ENCODE measurements at regions not wholly inside any gene's neighbourhood (a gene's known extent, or its start where the extent isn't known, plus 50 kb on each side); places are given as distances from the start of the nearest gene placed in this dataset.

DNA sequence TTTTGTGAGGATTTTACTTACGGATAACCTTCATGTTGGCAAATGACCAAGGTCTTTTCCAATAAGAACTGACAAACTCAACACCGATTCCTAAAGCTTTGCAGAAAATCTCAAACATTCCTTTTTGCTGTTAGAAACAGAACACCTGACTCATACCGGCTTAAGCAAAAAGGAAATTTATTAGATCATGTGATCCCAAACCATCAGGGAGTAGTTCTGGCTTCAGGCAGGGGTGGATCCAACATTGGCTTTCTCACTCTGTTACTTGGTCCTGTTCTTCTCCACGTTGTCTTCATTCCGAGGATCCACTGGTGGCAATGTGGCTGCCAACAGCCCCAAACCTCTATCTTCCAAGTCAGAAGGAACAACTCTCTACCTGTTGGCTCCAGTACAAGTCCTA is 95.9 kb upstream of the PMEPA1 start:
- no peak overlapping the region for H3K4me3 Mint-ChIP-seq

GRCh38 chr20:57804470-57805250 is 94.8 kb upstream of the PMEPA1 start:
- H3K9me3 Mint-ChIP-seq = no peaks in the 10 kb centered on the region
- H3K27ac Mint-ChIP-seq = no peak overlapping the region
- no peaks in the 10 kb centered on the region for H3K27me3 Mint-ChIP-seq (ENCODE audit: insufficient read depth)
- no peaks in the 10 kb centered on the region for H3K36me3 Mint-ChIP-seq (ENCODE audit: low read depth)
- H3K4me3 Mint-ChIP-seq = no peak overlapping the region
- intact Hi-C loops (cut with micrococcal nuclease) = no loop called here
- no peak for DNase-seq (ENCODE audit: low spot score)
- no peaks in the 10 kb centered on the region for H3K4me1 Mint-ChIP-seq (ENCODE audit: low read depth)

More for the DNA sequence above, 95.9 kb upstream of the PMEPA1 start:
- Mint-ChIP-seq H3K36me3 (ENCODE audit: low read depth) (no peaks in the 10 kb centered on the region), H3K9me3 (no peaks in the 10 kb centered on the region), H3K4me1 (ENCODE audit: low read depth) (no peaks in the 10 kb centered on the region), H3K27ac (no peak overlapping the region), H3K27me3 (ENCODE audit: insufficient read depth) (no peaks in the 10 kb centered on the region)
- intact Hi-C loops (cut with micrococcal nuclease) = no loop called here
- no peak for DNase-seq (ENCODE audit: low spot score)

DNA sequence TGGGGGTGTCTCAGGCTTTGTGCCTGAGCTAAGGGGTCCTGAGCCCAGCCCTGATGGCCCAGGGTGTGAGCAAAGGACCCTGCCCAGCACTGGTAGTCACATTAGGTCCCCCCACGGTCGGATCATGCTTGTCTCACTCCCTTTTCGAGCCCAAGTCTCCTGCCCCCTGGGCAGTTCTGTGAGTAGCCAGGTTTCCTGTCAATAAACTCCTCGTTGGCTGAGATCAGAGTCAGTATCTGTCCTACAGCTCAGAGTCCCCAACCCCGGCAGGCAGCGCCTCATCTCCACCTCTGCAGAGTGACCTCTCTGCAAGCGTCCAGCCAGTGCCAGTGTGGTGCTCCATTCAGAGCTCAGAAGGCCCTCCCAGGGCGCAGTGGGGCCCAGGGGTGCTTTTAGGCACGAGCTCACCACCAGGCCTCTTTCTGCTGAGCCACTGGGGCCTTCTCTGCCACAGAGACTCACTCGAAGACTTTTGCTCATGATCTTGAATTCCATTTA is 93.7 kb upstream of the PMEPA1 start:
- no peaks in the 10 kb centered on the region for H3K9me3 Mint-ChIP-seq
- H3K27ac Mint-ChIP-seq = no peak overlapping the region
- H3K4me3 Mint-ChIP-seq = no peak overlapping the region
- H3K27me3 Mint-ChIP-seq (ENCODE audit: insufficient read depth) = peaks cover 3% of the 10 kb centered on the region
- H3K4me1 Mint-ChIP-seq (ENCODE audit: low read depth) = no peaks in the 10 kb centered on the region
- intact Hi-C loops (cut with micrococcal nuclease) = no loop called here
- no peak for DNase-seq (ENCODE audit: low spot score)
- no peaks in the 10 kb centered on the region for H3K36me3 Mint-ChIP-seq (ENCODE audit: low read depth)

- DNase-seq (ENCODE audit: low spot score) = no peak
- no peak overlapping the region for H3K4me3 Mint-ChIP-seq
- peaks cover 3% of the 10 kb centered on the region for H3K27me3 Mint-ChIP-seq (ENCODE audit: insufficient read depth)
- no peaks in the 10 kb centered on the region for H3K9me3 Mint-ChIP-seq
- H3K36me3 Mint-ChIP-seq (ENCODE audit: low read depth) = no peaks in the 10 kb centered on the region
- no peak overlapping the region for H3K27ac Mint-ChIP-seq
- intact Hi-C loops (cut with micrococcal nuclease) = no loop called here
- no peaks in the 10 kb centered on the region for H3K4me1 Mint-ChIP-seq (ENCODE audit: low read depth)
Measured at GRCh38 chr20:57802765-57803507, 93.1 kb upstream of the PMEPA1 start.

DNA sequence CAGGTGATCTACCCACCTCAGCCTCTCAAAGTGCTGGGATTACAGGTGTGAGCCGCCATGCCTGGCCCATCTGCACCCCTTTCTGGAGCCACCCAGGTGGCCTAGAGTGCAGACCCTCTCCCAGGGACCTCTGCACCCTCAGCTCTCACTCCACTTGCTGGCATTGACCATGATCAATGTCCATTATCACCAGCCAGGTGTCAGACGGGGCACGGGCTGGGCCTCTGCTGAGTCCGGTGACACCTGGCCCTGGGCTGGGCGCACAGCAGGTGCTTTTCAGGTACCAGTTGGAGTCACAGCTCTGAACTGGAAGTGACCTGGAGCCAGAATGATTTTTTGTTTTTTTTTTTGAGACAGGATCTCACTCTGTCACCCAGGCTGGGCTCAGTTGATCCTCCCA is 91.8 kb upstream of the PMEPA1 start:
- intact Hi-C loops (cut with micrococcal nuclease) = no loop called here
- no peaks in the 10 kb centered on the region for H3K4me1 Mint-ChIP-seq (ENCODE audit: low read depth)
- no peak overlapping the region for H3K27ac Mint-ChIP-seq
- H3K4me3 Mint-ChIP-seq = no peak overlapping the region
- no peaks in the 10 kb centered on the region for H3K9me3 Mint-ChIP-seq
- no peak for DNase-seq (ENCODE audit: low spot score)
- H3K36me3 Mint-ChIP-seq (ENCODE audit: low read depth) = no peaks in the 10 kb centered on the region
- H3K27me3 Mint-ChIP-seq (ENCODE audit: insufficient read depth) = peaks cover 3% of the 10 kb centered on the region

DNA sequence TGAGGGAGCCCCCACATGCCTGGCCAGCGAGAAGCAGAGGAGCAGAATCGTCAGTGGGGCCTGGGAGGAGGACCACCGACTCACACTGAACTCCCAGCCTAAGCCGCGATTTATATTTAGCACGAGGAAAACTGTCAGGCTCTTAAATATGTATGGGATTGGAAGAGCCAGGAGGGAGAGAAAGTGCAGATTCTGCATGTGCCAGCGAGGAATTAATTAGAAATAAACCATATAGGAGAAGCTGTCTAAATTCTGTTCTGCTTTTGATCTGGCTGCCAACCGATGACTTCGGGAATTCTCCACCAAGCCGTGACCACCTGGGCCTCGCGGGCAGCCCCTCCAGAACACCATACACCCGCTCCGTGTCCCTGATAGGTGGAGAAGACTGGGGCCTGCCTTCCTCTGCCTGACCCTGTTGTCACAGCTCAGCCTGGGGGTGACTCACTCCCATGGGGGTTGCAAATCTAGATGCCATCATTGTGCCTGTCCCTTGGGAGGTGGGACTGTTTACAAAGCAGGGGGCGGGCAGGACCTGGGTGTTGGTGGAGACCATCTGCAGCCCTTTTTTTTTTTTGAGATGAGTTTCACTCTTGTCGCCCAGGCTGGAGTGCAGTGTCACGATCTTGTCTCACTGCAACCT is 91.1 kb upstream of the PMEPA1 start:
- DNase-seq (ENCODE audit: low spot score) = no peak
- intact Hi-C loops (cut with micrococcal nuclease) = no loop called here
- H3K27ac Mint-ChIP-seq = no peak overlapping the region
- H3K4me1 Mint-ChIP-seq (ENCODE audit: low read depth) = no peaks in the 10 kb centered on the region
- no peak overlapping the region for H3K4me3 Mint-ChIP-seq
- no peaks in the 10 kb centered on the region for H3K36me3 Mint-ChIP-seq (ENCODE audit: low read depth)
- no peaks in the 10 kb centered on the region for H3K9me3 Mint-ChIP-seq
- peaks cover 3% of the 10 kb centered on the region for H3K27me3 Mint-ChIP-seq (ENCODE audit: insufficient read depth)

- no peaks in the 10 kb centered on the region for H3K4me1 Mint-ChIP-seq (ENCODE audit: low read depth)
- H3K9me3 Mint-ChIP-seq = no peaks in the 10 kb centered on the region
- peaks cover 3% of the 10 kb centered on the region for H3K27me3 Mint-ChIP-seq (ENCODE audit: insufficient read depth)
- H3K27ac Mint-ChIP-seq = no peak overlapping the region
- no peak for DNase-seq (ENCODE audit: low spot score)
- no peaks in the 10 kb centered on the region for H3K36me3 Mint-ChIP-seq (ENCODE audit: low read depth)
- intact Hi-C loops (cut with micrococcal nuclease) = no loop called here
- H3K4me3 Mint-ChIP-seq = no peak overlapping the region
Measured at GRCh38 chr20:57797401-57797800, 87.6 kb upstream of the PMEPA1 start.

GRCh38 chr20:57795977-57796560 is 86.3 kb upstream of the PMEPA1 start:
- intact Hi-C loops (cut with micrococcal nuclease) = no loop called here
- no peak for DNase-seq (ENCODE audit: low spot score)
- H3K36me3 Mint-ChIP-seq (ENCODE audit: low read depth) = no peaks in the 10 kb centered on the region
- H3K27ac Mint-ChIP-seq = no peak overlapping the region
- no peaks in the 10 kb centered on the region for H3K4me1 Mint-ChIP-seq (ENCODE audit: low read depth)
- H3K9me3 Mint-ChIP-seq = no peaks in the 10 kb centered on the region
- no peak overlapping the region for H3K4me3 Mint-ChIP-seq
- H3K27me3 Mint-ChIP-seq (ENCODE audit: insufficient read depth) = peaks cover 3% of the 10 kb centered on the region

DNA sequence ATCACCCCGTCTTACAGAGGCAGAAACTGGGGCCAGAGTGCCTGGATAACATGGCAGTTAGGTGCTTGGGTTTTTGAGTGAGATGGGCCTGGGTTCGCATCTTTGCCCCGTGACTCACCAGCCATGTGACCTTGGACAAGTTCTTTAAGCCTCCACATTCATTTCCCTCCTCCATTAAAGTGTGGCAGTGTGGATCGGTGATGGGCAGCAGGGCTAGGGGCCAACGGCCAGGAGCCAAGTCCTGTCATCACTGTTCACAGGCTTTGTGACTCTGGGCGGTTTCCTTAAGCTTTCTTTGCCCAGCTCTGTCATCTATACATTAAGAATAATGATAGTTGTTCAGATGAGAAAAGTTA is 85.5 kb upstream of the PMEPA1 start:
- no peak for DNase-seq (ENCODE audit: low spot score)
- Mint-ChIP-seq H3K4me1 (ENCODE audit: low read depth) (no peaks in the 10 kb centered on the region), H3K27me3 (ENCODE audit: insufficient read depth) (peaks cover 3% of the 10 kb centered on the region), H3K9me3 (no peaks in the 10 kb centered on the region), H3K27ac (no peak overlapping the region), H3K36me3 (ENCODE audit: low read depth) (no peaks in the 10 kb centered on the region), H3K4me3 (no peak overlapping the region)
- intact Hi-C loops (cut with micrococcal nuclease) = no loop called here

GRCh38 chr20:57794600-57795341 is 85.0 kb upstream of the PMEPA1 start:
- no peak for DNase-seq (ENCODE audit: low spot score)
- intact Hi-C loops (cut with micrococcal nuclease) = no loop called here
- Mint-ChIP-seq H3K4me3 (no peak overlapping the region), H3K27ac (no peak overlapping the region), H3K36me3 (ENCODE audit: low read depth) (no peaks in the 10 kb centered on the region), H3K4me1 (ENCODE audit: low read depth) (no peaks in the 10 kb centered on the region), H3K9me3 (no peaks in the 10 kb centered on the region), H3K27me3 (ENCODE audit: insufficient read depth) (peaks cover 3% of the 10 kb centered on the region)

DNA sequence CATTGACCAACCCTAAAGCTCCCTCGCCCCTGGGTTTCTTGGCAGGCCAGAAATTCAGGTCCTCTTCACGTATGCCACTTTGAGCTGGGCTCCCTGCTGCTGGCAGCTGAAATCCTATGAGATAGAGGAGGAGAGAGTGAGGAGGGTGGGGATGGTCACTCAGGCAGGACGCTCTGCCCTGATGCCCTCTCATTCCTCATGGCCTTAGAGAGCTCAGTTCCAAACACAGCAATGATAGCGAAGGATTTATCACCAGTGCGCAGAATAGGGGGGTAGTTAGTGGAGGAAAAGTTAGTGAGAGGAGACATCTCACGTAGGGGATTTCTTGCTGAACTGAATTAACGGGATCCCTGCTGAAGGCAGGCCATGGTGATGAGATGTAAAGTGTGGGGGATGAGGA is 84.2 kb upstream of the PMEPA1 start:
- H3K4me3 Mint-ChIP-seq = no peak overlapping the region
- intact Hi-C loops (cut with micrococcal nuclease) = no loop called here
- H3K9me3 Mint-ChIP-seq = no peaks in the 10 kb centered on the region
- DNase-seq (ENCODE audit: low spot score) = no peak
- H3K27ac Mint-ChIP-seq = no peak overlapping the region
- H3K36me3 Mint-ChIP-seq (ENCODE audit: low read depth) = no peaks in the 10 kb centered on the region
- no peaks in the 10 kb centered on the region for H3K27me3 Mint-ChIP-seq (ENCODE audit: insufficient read depth)
- no peaks in the 10 kb centered on the region for H3K4me1 Mint-ChIP-seq (ENCODE audit: low read depth)

DNA sequence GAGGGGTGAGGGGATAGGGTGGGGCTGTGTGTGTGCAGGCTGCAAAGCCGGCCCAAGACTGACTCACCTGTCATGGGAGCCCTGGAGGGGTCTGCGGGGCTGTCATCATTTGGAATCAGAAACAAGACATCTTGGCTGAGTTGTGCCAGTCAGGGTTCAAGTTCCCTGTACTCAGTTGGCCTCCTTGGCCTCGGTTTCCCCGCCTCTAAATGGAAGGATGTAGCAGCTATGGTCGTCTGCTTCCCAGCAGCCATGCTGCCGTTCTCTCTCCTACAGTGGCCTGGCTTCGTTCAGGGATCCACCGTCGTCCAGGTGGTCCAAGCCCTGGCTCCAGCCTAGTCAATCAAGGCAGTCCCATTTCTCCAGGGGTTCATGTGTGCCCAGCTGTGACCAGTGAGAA is 83.6 kb upstream of the PMEPA1 start:
- H3K27ac Mint-ChIP-seq = no peak overlapping the region
- H3K4me3 Mint-ChIP-seq = no peak overlapping the region
- DNase-seq (ENCODE audit: low spot score) = no peak
- intact Hi-C loops (cut with micrococcal nuclease) = no loop called here
- no peaks in the 10 kb centered on the region for H3K27me3 Mint-ChIP-seq (ENCODE audit: insufficient read depth)
- H3K4me1 Mint-ChIP-seq (ENCODE audit: low read depth) = no peaks in the 10 kb centered on the region
- H3K36me3 Mint-ChIP-seq (ENCODE audit: low read depth) = no peaks in the 10 kb centered on the region
- H3K9me3 Mint-ChIP-seq = no peaks in the 10 kb centered on the region
